Stimulated activated naive CD4-positive, alpha-beta T cell (primary cell): ENCODE measurements at regions not wholly inside any gene's neighbourhood (a gene's known extent, or its start where the extent isn't known, plus 50 kb on each side); places are given as distances from the start of the nearest gene placed in this dataset.

Experiments
- DNase-seq, 6 experiments: peaks; one replicate each; lab custom pipeline; 2025; lab: John Stamatoyannopoulos, UW

- no peak for DNase-seq
These were observed 498.1 kb upstream of the TNC start for GRCh38 chr9:115615821-115616665.

GRCh38 chr9:115616666-115617239 lies 498.8 kb upstream of the TNC start:
- no peak for DNase-seq

- DNase-seq: no peak
These were observed 507.3 kb upstream of the TNC start for GRCh38 chr9:115625251-115625650.

- DNase-seq: no peak
These were observed 508.0 kb upstream of the TNC start for GRCh38 chr9:115625954-115626353.

- no peak for DNase-seq
These were observed 509.6 kb upstream of the TNC start for GRCh38 chr9:115627511-115627910.

- no peak for DNase-seq
These were observed 510.5 kb upstream of the TNC start for GRCh38 chr9:115628426-115628825.

- DNase-seq: no peak
These were observed 512.2 kb upstream of the TNC start for GRCh38 chr9:115629879-115630840.

- no peak for DNase-seq
These were observed 514.4 kb upstream of the TNC start for GRCh38 chr9:115632391-115632790.

GRCh38 chr9:115633104-115633503 lies 515.1 kb upstream of the TNC start:
- no peak for DNase-seq

GRCh38 chr9:115635680-115636383 lies 517.8 kb upstream of the PAPPA start:
- no peak for DNase-seq

- no peak for DNase-seq
These were observed 517.0 kb upstream of the PAPPA start for GRCh38 chr9:115636596-115636995.

GRCh38 chr9:115637661-115638060 lies 515.9 kb upstream of the PAPPA start:
- no peak for DNase-seq

GRCh38 chr9:115640887-115641286 lies 512.7 kb upstream of the PAPPA start:
- DNase-seq: no peak

- DNase-seq: no peak
These were observed 511.3 kb upstream of the PAPPA start for GRCh38 chr9:115642285-115642684.

- DNase-seq: no peak
These were observed 509.5 kb upstream of the PAPPA start for GRCh38 chr9:115643948-115644727.

GRCh38 chr9:115649991-115650472 lies 503.6 kb upstream of the PAPPA start:
- DNase-seq: no peak

- DNase-seq: no peak
These were observed 502.8 kb upstream of the PAPPA start for GRCh38 chr9:115650768-115651167.

- DNase-seq: no peak
These were observed 502.1 kb upstream of the PAPPA start for GRCh38 chr9:115651461-115651860.

- no peak for DNase-seq
These were observed 500.4 kb upstream of the PAPPA start for GRCh38 chr9:115653171-115653606.

GRCh38 chr9:115657695-115658094 lies 495.9 kb upstream of the PAPPA start:
- DNase-seq: no peak

GRCh38 chr9:115665519-115665918 lies 488.1 kb upstream of the PAPPA start:
- DNase-seq: no peak
